ENCODE measurements at regions not wholly inside any gene's neighbourhood (a gene's known extent, or its start where the extent isn't known, plus 50 kb on each side); places are given as distances from the start of the nearest gene placed in this dataset.

DNA sequence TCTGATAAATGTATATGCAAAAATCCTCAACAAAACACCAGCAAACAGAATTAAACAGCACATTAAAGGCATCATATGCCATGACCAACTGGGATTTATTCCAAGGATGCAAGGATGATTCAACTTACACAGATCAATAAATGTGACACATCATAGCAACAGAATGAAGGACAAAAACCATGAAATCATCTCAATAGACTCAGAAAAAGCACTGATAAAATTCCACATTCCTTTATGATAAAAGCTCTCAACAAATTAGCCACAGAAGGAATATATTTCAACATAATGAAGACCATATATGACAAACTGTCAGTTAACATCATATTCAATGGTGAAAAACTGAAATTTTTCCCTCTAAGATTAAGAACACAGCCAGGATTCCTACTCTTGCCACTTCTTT is 691.6 kb downstream of the DIAPH3 start:
- TF ChIP-seq POLR2A (IDR thresholded peaks at IDR 0.05; ENCODE audit: low read depth, low read length) = no peak
- TF ChIP-seq POLR2AphosphoS5 (IDR thresholded peaks at IDR 0.05; ENCODE audit: low read depth, low read length) = no peak
- no peak for TF ChIP-seq SPI1 (IDR thresholded peaks at IDR 0.05; ENCODE audit: low read depth, low read length)
- no peak for TF ChIP-seq PAX5 (IDR thresholded peaks at IDR 0.05; ENCODE audit: insufficient read depth, low read length, severe bottlenecking)

All from GM12891 (cell line).